Suprapubic skin (tissue), 3 donors: ENCODE measurements at regions not wholly inside any gene's neighbourhood (a gene's known extent, or its start where the extent isn't known, plus 50 kb on each side); places are given as distances from the start of the nearest gene placed in this dataset.

ENCODE experiments used
- CTCF ChIP-seq, 2 donors: fragments of 200-600 bp in 1 of 2; fragments of 450-650 bp in 1 of 2; sonication (generic) in 1 of 2; IDR thresholded peaks; one replicate each; pipeline ENCODE4 v1.5.1; 2016 to 2019; ENCODE audit warnings: antibody characterized with exemption in 2 of 2, mild to moderate bottlenecking in 1 of 2, moderate library complexity in 1 of 2
- EP300 ChIP-seq: sonication (generic); formaldehyde crosslinking; IDR thresholded peaks from one replicate; pipeline ENCODE4 v1.6.1; 2017; ENCODE audit warnings: antibody characterized with exemption

GRCh38 chr12:86675197-86675596, 419.0 kb upstream of the MGAT4C start:
- TF ChIP-seq CTCF (IDR thresholded peaks at IDR 0.05) (no peak), EP300 (no peak)
